AG08395 (cell line): ENCODE measurements at regions not wholly inside any gene's neighbourhood (a gene's known extent, or its start where the extent isn't known, plus 50 kb on each side); places are given as distances from the start of the nearest gene placed in this dataset.

Experiments used
- DNase-seq: peaks from one replicate; pipeline ENCODE4 v3.0.0; 2012; ENCODE audit warnings: mixed read lengths, low spot score

- peak; percentile 3 for DNase-seq
Observed at GRCh38 chr7:32143301-32143700, 73.1 kb upstream of the PDE1C start.

DNA sequence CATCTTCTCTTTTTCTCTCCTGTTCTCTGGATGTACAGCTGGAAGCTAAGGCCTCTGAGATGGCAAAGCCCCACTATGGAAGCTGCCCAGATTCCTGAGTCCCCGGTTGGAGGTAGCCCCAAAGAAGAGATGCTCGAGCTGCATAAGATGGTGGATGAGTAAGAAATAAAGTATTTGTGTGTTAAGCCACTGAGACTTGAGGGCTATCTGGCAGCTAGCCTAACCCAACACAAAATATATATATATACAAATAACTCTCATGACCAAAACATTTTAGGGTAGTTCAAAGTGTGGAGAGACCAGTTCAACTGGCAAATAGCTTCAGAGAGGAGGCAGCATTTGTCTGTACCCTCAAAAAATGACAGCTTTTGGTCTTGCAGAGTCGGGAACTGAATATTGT, 72.4 kb upstream of the PDE1C start:
- peak; percentile 45 for DNase-seq

- DNase-seq: no peak
Observed at GRCh38 chr7:32140210-32140939, 70.2 kb upstream of the PDE1C start.

DNA sequence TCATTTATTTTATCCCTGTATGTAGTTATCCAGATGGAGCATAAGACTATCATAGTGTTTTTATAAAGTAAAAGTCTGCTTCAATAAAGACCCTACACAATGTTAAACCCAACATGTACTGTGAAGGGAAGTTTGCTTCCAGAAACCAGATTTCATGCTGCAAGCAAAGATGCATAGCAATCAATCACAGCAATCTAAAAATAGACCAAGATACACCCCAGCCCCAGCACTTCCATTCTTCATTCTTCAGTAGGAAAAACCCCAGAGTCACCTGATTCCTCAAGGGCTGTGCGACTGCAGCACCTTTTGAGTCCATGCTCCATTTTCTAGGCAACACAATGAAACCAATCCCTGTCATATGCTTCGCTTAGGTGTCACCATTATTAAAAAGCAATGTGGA, 66.9 kb upstream of the PDE1C start:
- DNase-seq: no peak

GRCh38 chr7:32131091-32131490, 60.9 kb upstream of the PDE1C start:
- DNase-seq: no peak

- DNase-seq: no peak
Observed at GRCh38 chr7:32126843-32127242, 56.6 kb upstream of the PDE1C start.
